Spleen (tissue), 11 donors: ENCODE measurements at regions not wholly inside any gene's neighbourhood (a gene's known extent, or its start where the extent isn't known, plus 50 kb on each side); places are given as distances from the start of the nearest gene placed in this dataset.

ENCODE experiments used
- DNase-seq: peaks from one replicate; pipeline ENCODE4 v3.0.0-alpha.2; 2020
- H3K27ac ChIP-seq, 8 donors: fragments of 200-600 bp; sonication (generic) in 7 of 8; 1 replicate in 4 of 8; 2 replicates in 4 of 8; pipeline versions ENCODE4 v1.5.0 to v1.8.0; 2016 to 2021; ENCODE audit warnings: inconsistent platforms in 4 of 8, mild to moderate bottlenecking in 4 of 8, moderate library complexity in 1 of 8
- H3K27me3 ChIP-seq, 7 donors: fragments of 200-600 bp; sonication (generic) in 6 of 7; replicated peaks in 1 of 7; 1 replicate in 4 of 7; 2 replicates in 3 of 7; pipeline versions ENCODE4 v1.5.0 to v1.8.0; 2016 to 2021; ENCODE audit warnings: inconsistent platforms in 3 of 7, mild to moderate bottlenecking in 1 of 7
- H3K36me3 ChIP-seq, 6 donors: fragments of 200-600 bp; sonication (generic) in 5 of 6; 1 replicate in 4 of 6; 2 replicates in 2 of 6; pipeline versions ENCODE4 v1.5.0 to v1.8.0; 2016 to 2021; ENCODE audit warnings: inconsistent platforms in 2 of 6
- H3K4me1 ChIP-seq, 6 donors: fragments of 200-600 bp; sonication (generic) in 5 of 6; 1 replicate in 3 of 6; 2 replicates in 3 of 6; pipeline versions ENCODE4 v1.5.0 to v1.8.0; 2016 to 2021; ENCODE audit warnings: inconsistent platforms in 3 of 6
- H3K4me3 ChIP-seq, 8 donors: fragments of 200-600 bp; sonication (generic) in 7 of 8; 1 replicate in 4 of 8; 2 replicates in 4 of 8; pipeline versions ENCODE4 v1.5.0 to v1.8.0; 2016 to 2021; ENCODE audit warnings: inconsistent platforms in 4 of 8, mild to moderate bottlenecking in 4 of 8, moderate library complexity in 2 of 8
- H3K9me3 ChIP-seq, 8 donors: fragments of 200-600 bp; sonication (generic) in 7 of 8; 1 replicate in 4 of 8; 2 replicates in 4 of 8; pipeline versions ENCODE4 v1.5.0 to v1.8.0; 2016 to 2021; ENCODE audit warnings: inconsistent platforms in 4 of 8
- CTCF ChIP-seq, 11 experiments: fragments of 200-600 bp in 7 of 11; fragments of 450-650 bp in 4 of 11; sonication (generic) in 4 of 11; IDR thresholded peaks in 8 of 11; conservative IDR thresholded peaks in 3 of 11; 1 replicate in 7 of 11; 2 replicates in 4 of 11; pipeline versions ENCODE4 v1.4.0 to v1.8.0; 2016 to 2021; ENCODE audit warnings: antibody characterized with exemption in 11 of 11, inconsistent platforms in 4 of 11, mild to moderate bottlenecking in 1 of 11
- POLR2A ChIP-seq, 3 donors: fragments of 450-650 bp; IDR thresholded peaks; one replicate each; pipeline ENCODE4 v1.5.1; 2017; ENCODE audit warnings: antibody characterized with exemption in 3 of 3, mild to moderate bottlenecking in 1 of 3
- POLR2AphosphoS5 ChIP-seq, 3 donors: sonication (generic); formaldehyde crosslinking; IDR thresholded peaks; one replicate each; pipeline ENCODE4 v1.5.1; 2017; ENCODE audit warnings: antibody characterized with exemption in 3 of 3
- WGBS, 5 donors: extraction: QIAGEN DNeasy Blood & Tissue Kit in 3 of 5; methylation state at CpG; one replicate each; pipeline versions ENCODE4 v1.1.5 to v1.1.7; 2013 to 2018; 5-methylcytosine and 5-hydroxymethylcytosine counted together
- intact Hi-C: fragments of 100-400 bp; cut with DNase I; formaldehyde crosslinking; loops from one replicate; pipeline ENCODE4 v1.15.0; 2023; ENCODE audit warnings: low total_unique reads
- donor health status: healthy with polysubstance abuse.
- donor health status: DM: no; HTN: no; CAD: no; lungs with moderate emphysema.
- donor health status: DM: no; HTN: no; CAD: no.
- donor health status: Bipolar disorder and iron deficiency.
- donor health status: healthy.
- donor health status: DM: no; HTN: no; CAD: no.
- donor health status: DM: yes; HTN: yes; CAD: no.

- Histone ChIP-seq H3K36me3 (no peaks in the 10 kb centered on the region), H3K4me3 (no peak overlapping the region), H3K27me3 (no peaks in the 10 kb centered on the region), H3K4me1 (no peaks in the 10 kb centered on the region), H3K27ac (no peak overlapping the region), H3K9me3 (peaks cover 0 to 9% (median 0%) of the 10 kb centered on the region in 8 donors)
- WGBS, 5 donors, result 74 to 90% (median 80%) methylated on average over 2 of the region's 2 CpGs
- DNase-seq, result no peak
- TF ChIP-seq POLR2A (IDR thresholded peaks at IDR 0.05) (no peak), POLR2AphosphoS5 (IDR thresholded peaks at IDR 0.05) (no peak), CTCF (IDR thresholded peaks at IDR 0.05 in 8 of 11, conservative IDR thresholded peaks at IDR 0.05 in 3 of 11) (no peak)
- intact Hi-C loops, result no loop called here
Observed at GRCh38 chr9:16125629-16126028, 572.8 kb downstream of the CCDC171 start.

- Histone ChIP-seq H3K4me3 (no peak overlapping the region), H3K4me1 (no peaks in the 10 kb centered on the region), H3K36me3 (no peaks in the 10 kb centered on the region), H3K27ac (no peak overlapping the region), H3K9me3 (peaks cover 0 to 9% (median 0%) of the 10 kb centered on the region in 8 donors), H3K27me3 (no peaks in the 10 kb centered on the region)
- intact Hi-C loops, result no loop called here
- TF ChIP-seq POLR2A (IDR thresholded peaks at IDR 0.05) (no peak), POLR2AphosphoS5 (IDR thresholded peaks at IDR 0.05) (no peak), CTCF (IDR thresholded peaks at IDR 0.05 in 8 of 11, conservative IDR thresholded peaks at IDR 0.05 in 3 of 11) (no peak)
- WGBS, 5 donors, result 75 to 85% (median 82%) methylated on average over 2 of the region's 2 CpGs
- no peak for DNase-seq
Observed at GRCh38 chr9:16126042-16126441, 573.2 kb downstream of the CCDC171 start.

DNA sequence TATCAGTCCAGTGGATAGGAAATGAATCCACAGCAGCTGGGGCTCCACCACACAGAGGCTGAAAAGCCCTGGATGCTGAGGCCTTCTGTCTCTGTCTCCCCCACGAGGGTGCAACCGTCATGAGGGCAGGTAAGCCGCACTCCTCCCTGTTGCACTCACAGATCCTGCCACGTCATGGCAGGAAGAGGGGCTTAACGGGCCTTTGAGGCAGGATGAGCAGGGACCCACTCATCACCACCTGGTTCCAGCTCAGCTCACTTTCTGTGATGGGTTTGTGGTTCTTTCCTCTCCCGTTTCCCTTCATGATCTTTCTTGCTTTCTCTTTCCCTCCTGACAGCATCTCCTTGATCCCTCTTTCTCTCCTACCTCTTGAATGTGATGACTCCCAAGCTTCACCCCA is 575.2 kb downstream of the CCDC171 start:
- peaks cover 0 to 9% (median 0%) of the 10 kb centered on the region in 8 donors for H3K9me3 ChIP-seq
- H3K36me3 ChIP-seq, result no peaks in the 10 kb centered on the region
- no peaks in the 10 kb centered on the region for H3K4me1 ChIP-seq
- no peak overlapping the region for H3K27ac ChIP-seq
- no peak for TF ChIP-seq POLR2A (IDR thresholded peaks at IDR 0.05)
- no peak for TF ChIP-seq POLR2AphosphoS5 (IDR thresholded peaks at IDR 0.05)
- TF ChIP-seq CTCF (IDR thresholded peaks at IDR 0.05 in 8 of 11, conservative IDR thresholded peaks at IDR 0.05 in 3 of 11), result no peak
- intact Hi-C loops, result no loop called here
- 78 to 96% (median 83%) methylated on average over 6 of the region's 6 CpGs for WGBS, 5 donors
- H3K4me3 ChIP-seq, result no peak overlapping the region
- H3K27me3 ChIP-seq, result no peaks in the 10 kb centered on the region
- DNase-seq, result no peak

DNA sequence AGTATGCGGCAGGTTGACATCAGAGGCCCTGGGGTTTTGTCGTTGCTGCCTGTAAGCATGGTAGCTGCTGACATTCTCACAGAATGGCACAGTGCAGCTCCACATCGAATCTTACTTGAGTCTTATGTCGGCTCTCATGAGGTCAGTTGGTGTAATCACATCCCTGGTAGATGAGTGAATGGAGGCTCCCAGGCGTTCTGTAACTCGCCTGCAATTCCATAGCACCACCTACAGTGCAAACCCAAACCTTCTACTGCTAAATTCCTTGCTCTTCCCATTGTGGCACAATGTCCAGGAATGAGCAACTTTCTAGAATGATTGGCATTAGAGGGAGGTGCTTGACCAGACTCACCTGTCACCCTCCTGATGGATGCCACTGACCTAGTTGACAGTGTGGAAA is 578.4 kb downstream of the CCDC171 start:
- WGBS, 5 donors, result 65 to 87% (median 82%) methylated on average over 6 of the region's 6 CpGs
- Histone ChIP-seq H3K4me1 (no peaks in the 10 kb centered on the region), H3K9me3 (peaks cover 0 to 9% (median 0%) of the 10 kb centered on the region in 8 donors), H3K27ac (no peak overlapping the region), H3K4me3 (no peak overlapping the region), H3K36me3 (no peaks in the 10 kb centered on the region), H3K27me3 (peaks cover 0 to 10% (median 0%) of the 10 kb centered on the region in 7 donors)
- intact Hi-C loops, result no loop called here
- TF ChIP-seq POLR2A (IDR thresholded peaks at IDR 0.05) (no peak), POLR2AphosphoS5 (IDR thresholded peaks at IDR 0.05) (no peak), CTCF (IDR thresholded peaks at IDR 0.05 in 8 of 11, conservative IDR thresholded peaks at IDR 0.05 in 3 of 11) (no peak)
- no peak for DNase-seq
